Natural killer cell (primary cell): ENCODE measurements at regions not wholly inside any gene's neighbourhood (a gene's known extent, or its start where the extent isn't known, plus 50 kb on each side); places are given as distances from the start of the nearest gene placed in this dataset.

ENCODE experiments used
- ATAC-seq, 3 donors: fragments of 150-1000 bp in 2 of 3; fragments of 200-7000 bp in 1 of 3; cut with Tn5 transposase; 1 replicate in 1 of 3; 2 replicates in 2 of 3; pipeline ENCODE4 v1.10.0; 2021; ENCODE audit warnings: mild to moderate bottlenecking in 2 of 3, moderate library complexity in 2 of 3
- DNase-seq, 2 donors: peaks; one replicate each; pipeline versions ENCODE4 v3.0.0 to v3.0.0-alpha.2; 2013 to 2021; ENCODE audit warnings: mixed read lengths in 1 of 2
- H3K27ac ChIP-seq: one replicate; pipeline ENCODE4 v1.5.1; 2013; ENCODE audit warnings: mild to moderate bottlenecking, low read length
- H3K27me3 ChIP-seq: one replicate; pipeline ENCODE4 v1.6.1; 2013; ENCODE audit warnings: low read length; ENCODE audit not compliant: control insufficient read depth, insufficient read depth
- H3K36me3 ChIP-seq: one replicate; pipeline ENCODE4 v1.6.1; 2013; ENCODE audit warnings: low read length; ENCODE audit not compliant: control insufficient read depth, insufficient read depth
- H3K4me1 ChIP-seq: one replicate; pipeline ENCODE4 v1.6.1; 2013; ENCODE audit warnings: low read length; ENCODE audit not compliant: control insufficient read depth, insufficient read depth
- H3K4me3 ChIP-seq: one replicate; pipeline ENCODE4 v1.5.1; 2013; ENCODE audit warnings: low read length
- H3K9me3 ChIP-seq: one replicate; pipeline ENCODE4 v1.6.1; 2013; ENCODE audit warnings: low read length; ENCODE audit not compliant: control insufficient read depth, insufficient read depth
- H3K27ac Mint-ChIP-seq, 2 donors: one replicate each; pipeline ENCODE4 v1.8.0; 2022; ENCODE audit warnings: mild to moderate bottlenecking in 2 of 2, mixed read lengths in 2 of 2, moderate library complexity in 1 of 2
- H3K27me3 Mint-ChIP-seq, 2 donors: one replicate each; pipeline ENCODE4 v1.8.0; 2022; ENCODE audit warnings: low read depth in 2 of 2, mixed read lengths in 2 of 2
- H3K36me3 Mint-ChIP-seq: one replicate; pipeline ENCODE4 v1.8.0; 2022; ENCODE audit warnings: mixed read lengths
- H3K4me1 Mint-ChIP-seq, 2 donors: one replicate each; pipeline ENCODE4 v1.8.0; 2022; ENCODE audit warnings: mixed read lengths in 2 of 2
- H3K4me3 Mint-ChIP-seq: one replicate; pipeline ENCODE4 v1.8.0; 2022; ENCODE audit warnings: mild to moderate bottlenecking, moderate library complexity, mixed read lengths
- H3K9me3 Mint-ChIP-seq, 2 donors: one replicate each; pipeline ENCODE4 v1.8.0; 2022; ENCODE audit warnings: mixed read lengths in 2 of 2
- CTCF ChIP-seq: fragments of 200-600 bp; IDR thresholded peaks from one replicate; pipeline ENCODE4 v1.8.0; 2022; ENCODE audit warnings: antibody characterized with exemption
- WGBS: methylation state at CpG from one replicate; pipeline ENCODE4 v1.1.7; 2013; ENCODE audit warnings: missing lambda C conversion rate; ENCODE audit not compliant: insufficient coverage; 5-methylcytosine and 5-hydroxymethylcytosine counted together
- intact Hi-C: fragments of 100-400 bp; cut with micrococcal nuclease; formaldehyde crosslinking; loops from one replicate; pipeline ENCODE4 v1.14.2; 2022

GRCh38 chr7:138205614-138206150, 129.4 kb downstream of the AKR1D1 start:
- 44% methylated on average over 2 of the region's 2 CpGs for WGBS

GRCh38 chr7:138207555-138207971, 131.3 kb downstream of the AKR1D1 start:
- Mint-ChIP-seq H3K27me3 (peaks cover 0 to 2% of the 10 kb centered on the region in 2 donors), H3K27ac (no peak overlapping the region), H3K9me3 (no peaks in the 10 kb centered on the region), H3K4me3 (no peak overlapping the region), H3K4me1 (no peaks in the 10 kb centered on the region), H3K36me3 (no peaks in the 10 kb centered on the region)
- no peak for TF ChIP-seq CTCF
- no peak overlapping the region for H3K4me3 ChIP-seq
- H3K27me3 ChIP-seq, result no peaks in the 10 kb centered on the region
- H3K9me3 ChIP-seq, result no peaks in the 10 kb centered on the region
- 75% methylated on average over 2 of the region's 3 CpGs for WGBS
- ATAC-seq (no peak), DNase-seq (no peak)
- H3K4me1 ChIP-seq, result no peaks in the 10 kb centered on the region
- no peak overlapping the region for H3K27ac ChIP-seq
- H3K36me3 ChIP-seq, result no peaks in the 10 kb centered on the region
- intact Hi-C loops, result no loop called here

More at GRCh38 chr7:138205614-138206150, 129.4 kb downstream of the AKR1D1 start:
- H3K9me3 Mint-ChIP-seq, result no peaks in the 10 kb centered on the region
- H3K4me1 ChIP-seq, result no peaks in the 10 kb centered on the region
- H3K4me1 Mint-ChIP-seq, result no peaks in the 10 kb centered on the region
- DNase-seq (no peak), ATAC-seq (no peak)
- no peaks in the 10 kb centered on the region for H3K9me3 ChIP-seq
- TF ChIP-seq CTCF, result no peak
- H3K27me3 Mint-ChIP-seq, result peaks cover 0 to 2% of the 10 kb centered on the region in 2 donors
- H3K36me3 Mint-ChIP-seq, result no peaks in the 10 kb centered on the region
- no peak overlapping the region for H3K27ac Mint-ChIP-seq
- H3K27ac ChIP-seq, result no peak overlapping the region
- H3K36me3 ChIP-seq, result no peaks in the 10 kb centered on the region
- no peak overlapping the region for H3K4me3 ChIP-seq
- intact Hi-C loops, result no loop called here
- H3K4me3 Mint-ChIP-seq, result no peak overlapping the region
- H3K27me3 ChIP-seq, result no peaks in the 10 kb centered on the region

- H3K9me3 ChIP-seq, result no peaks in the 10 kb centered on the region
- Mint-ChIP-seq H3K36me3 (no peaks in the 10 kb centered on the region), H3K4me1 (no peaks in the 10 kb centered on the region), H3K27ac (no peak overlapping the region), H3K4me3 (no peak overlapping the region), H3K27me3 (peaks cover 0 to 2% of the 10 kb centered on the region in 2 donors), H3K9me3 (no peaks in the 10 kb centered on the region)
- H3K27ac ChIP-seq, result no peak overlapping the region
- no peak for ATAC-seq
- no peak for TF ChIP-seq CTCF
- intact Hi-C loops, result no loop called here
- no peak overlapping the region for H3K4me3 ChIP-seq
- no peaks in the 10 kb centered on the region for H3K36me3 ChIP-seq
- DNase-seq, result no peak
- no peaks in the 10 kb centered on the region for H3K4me1 ChIP-seq
- H3K27me3 ChIP-seq, result no peaks in the 10 kb centered on the region
- 85% methylated on average over 3 of the region's 3 CpGs for WGBS
Measured at GRCh38 chr7:138208142-138208570, 131.9 kb downstream of the AKR1D1 start.

GRCh38 chr7:138208864-138209263, 132.6 kb downstream of the AKR1D1 start:
- no peaks in the 10 kb centered on the region for H3K36me3 ChIP-seq
- Mint-ChIP-seq H3K4me1 (no peaks in the 10 kb centered on the region), H3K27me3 (peaks cover 0 to 2% of the 10 kb centered on the region in 2 donors), H3K27ac (no peak overlapping the region), H3K36me3 (no peaks in the 10 kb centered on the region), H3K4me3 (no peak overlapping the region), H3K9me3 (no peaks in the 10 kb centered on the region)
- intact Hi-C loops, result no loop called here
- no peak overlapping the region for H3K4me3 ChIP-seq
- no peak overlapping the region for H3K27ac ChIP-seq
- ATAC-seq (no peak), DNase-seq (no peak)
- no peak for TF ChIP-seq CTCF
- H3K4me1 ChIP-seq, result no peaks in the 10 kb centered on the region
- no peaks in the 10 kb centered on the region for H3K9me3 ChIP-seq
- no peaks in the 10 kb centered on the region for H3K27me3 ChIP-seq
- WGBS, result 85% methylated on average over 2 of the region's 2 CpGs
